ENCODE measurements at regions not wholly inside any gene's neighbourhood (a gene's known extent, or its start where the extent isn't known, plus 50 kb on each side); places are given as distances from the start of the nearest gene placed in this dataset.
A peak's percentile ranks its signal among the peaks of the same experiment; 100 is the strongest.
"Not testable (repeated sequence)": the region's sequence is repeated elsewhere in the genome, so short reads cannot be mapped to it uniquely, and the experiment has no call there.

- no peak for DNase-seq
These were observed 69.9 kb upstream of the TARDBP start for GRCh38 chr1:10942542-10942912.

- no peak for DNase-seq
These were observed 69.4 kb upstream of the TARDBP start for GRCh38 chr1:10943041-10943440.

GRCh38 chr1:10943991-10944730 is 68.3 kb upstream of the TARDBP start:
- no peak for DNase-seq

- DNase-seq = no peak
These were observed 66.4 kb upstream of the TARDBP start for GRCh38 chr1:10945991-10946509.

- DNase-seq = no peak
These were observed 65.3 kb upstream of the TARDBP start for GRCh38 chr1:10947181-10947580.

- DNase-seq = no peak
These were observed 64.6 kb upstream of the TARDBP start for GRCh38 chr1:10947691-10948462.

GRCh38 chr1:10948463-10948775 is 64.0 kb upstream of the TARDBP start:
- DNase-seq = no peak

- DNase-seq = no peak
These were observed 61.9 kb upstream of the TARDBP start for GRCh38 chr1:10950316-10951172.

- not testable (repeated sequence) for DNase-seq
These were observed 61.2 kb upstream of the TARDBP start for GRCh38 chr1:10951298-10951697.

GRCh38 chr1:10951961-10952360 is 60.5 kb upstream of the TARDBP start:
- no peak for DNase-seq

GRCh38 chr1:10953505-10954193 is 58.8 kb upstream of the TARDBP start:
- DNase-seq = no peak

GRCh38 chr1:10957133-10957532 is 55.3 kb upstream of the TARDBP start:
- DNase-seq = no peak

GRCh38 chr1:10958614-10959013 is 53.8 kb upstream of the TARDBP start:
- DNase-seq = no peak

- DNase-seq = peak; percentile 23
These were observed 51.8 kb upstream of the TARDBP start for GRCh38 chr1:10960411-10961299.

- DNase-seq = no peak
These were observed 51.1 kb upstream of the TARDBP start for GRCh38 chr1:10961300-10961833.

GRCh38 chr1:10962483-10962882 is 50.0 kb upstream of the TARDBP start:
- DNase-seq = no peak

Measured in amniotic stem cell (primary cell).